B cell (primary cell): ENCODE measurements at regions not wholly inside any gene's neighbourhood (a gene's known extent, or its start where the extent isn't known, plus 50 kb on each side); places are given as distances from the start of the nearest gene placed in this dataset.

Experiments used
- ATAC-seq: fragments of 200-7000 bp; cut with Tn5 transposase; one replicate; pipeline ENCODE4 v1.10.0; 2021; ENCODE audit warnings: low read depth, mild to moderate bottlenecking, moderate number of reproducible peaks, moderate library complexity
- CTCF ChIA-PET: fragments of 350-600 bp; sonication (Branson Sonifier 250); formaldehyde crosslinking; loops from one replicate; lab custom pipeline; 2021; ENCODE audit warnings: antibody characterized with exemption, inconsistent platforms; lab: Charles Lee
- POLR2A ChIA-PET: fragments of 350-600 bp; sonication (Branson Sonifier 250); formaldehyde crosslinking; loops from one replicate; lab custom pipeline; 2021; ENCODE audit warnings: antibody characterized with exemption; lab: Charles Lee
- DNase-seq: peaks from one replicate; pipeline ENCODE4 v3.0.0; 2013
- H2AFZ ChIP-seq: 2 replicates; pipeline ENCODE4 v1.6.1; 2012; ENCODE audit warnings: mild to moderate bottlenecking, low read depth, low read length; ENCODE audit not compliant: insufficient read depth, poor library complexity, severe bottlenecking
- H3K27ac ChIP-seq, 2 donors: 1 replicate in 1 of 2; 2 replicates in 1 of 2; pipeline ENCODE4 v1.5.1; 2012 to 2013; ENCODE audit warnings: low read length in 2 of 2, mild to moderate bottlenecking in 2 of 2, moderate library complexity in 1 of 2
- H3K27me3 ChIP-seq, 4 experiments: fragments of 200-600 bp in 1 of 4; sonication (generic) in 1 of 4; replicated peaks in 1 of 4; 1 replicate in 2 of 4; 2 replicates in 2 of 4; pipeline versions ENCODE4 v1.6.1 to v1.7.0; 2013 to 2016; ENCODE audit warnings: low read length in 3 of 4, mild to moderate bottlenecking in 2 of 4, mixed read lengths in 1 of 4, moderate library complexity in 1 of 4; ENCODE audit not compliant: insufficient read depth in 4 of 4, control insufficient read depth in 3 of 4; ENCODE audit errors: control extremely low read depth in 1 of 4
- H3K36me3 ChIP-seq, 2 experiments: replicated peaks in 1 of 2; 1 replicate in 1 of 2; 2 replicates in 1 of 2; pipeline versions ENCODE4 v1.6.1 to v1.7.1; 2013; ENCODE audit warnings: low read length in 1 of 2; ENCODE audit not compliant: insufficient read depth in 2 of 2, control insufficient read depth in 1 of 2; ENCODE audit errors: control extremely low read depth in 1 of 2, extremely low read depth in 1 of 2
- H3K4me1 ChIP-seq, 2 donors: fragments of 200-600 bp in 1 of 2; sonication (generic) in 1 of 2; 1 replicate in 1 of 2; 2 replicates in 1 of 2; pipeline versions ENCODE4 v1.5.1 to v1.6.1; 2013 to 2017; ENCODE audit warnings: low read length in 2 of 2; ENCODE audit not compliant: control insufficient read depth in 2 of 2, insufficient read depth in 2 of 2
- H3K4me2 ChIP-seq: replicated peaks from 2 replicates; pipeline ENCODE3; 2012; ENCODE audit warnings: mild to moderate bottlenecking, low read depth, low read length; ENCODE audit not compliant: poor library complexity, severe bottlenecking
- H3K4me3 ChIP-seq, 5 experiments: fragments of 200-600 bp in 1 of 5; sonication (generic) in 1 of 5; 1 replicate in 3 of 5; 2 replicates in 2 of 5; pipeline versions ENCODE4 v1.5.1 to v1.7.0; 2011 to 2016; ENCODE audit warnings: low read length in 4 of 5, mild to moderate bottlenecking in 4 of 5, low read depth in 2 of 5, control low read depth in 1 of 5, moderate library complexity in 1 of 5; ENCODE audit not compliant: insufficient read depth in 1 of 5; ENCODE audit errors: control extremely low read depth in 1 of 5, extremely low read depth in 1 of 5
- H3K79me2 ChIP-seq: fragments of 200-600 bp; sonication (generic); one replicate; pipeline ENCODE4 v1.6.0; 2016; ENCODE audit warnings: low read length; ENCODE audit not compliant: control insufficient read depth, insufficient read depth
- H3K9ac ChIP-seq: fragments of 200-600 bp; sonication (generic); 2 replicates; pipeline ENCODE4 v1.6.1; 2017; ENCODE audit warnings: mild to moderate bottlenecking, low read length, moderate library complexity
- H3K9me3 ChIP-seq, 3 donors: one replicate each; pipeline versions ENCODE4 v1.6.1 to v1.7.1; 2013; ENCODE audit warnings: low read length in 2 of 3; ENCODE audit not compliant: control insufficient read depth in 2 of 3, insufficient read depth in 1 of 3; ENCODE audit errors: control extremely low read depth in 1 of 3
- H4K20me1 ChIP-seq: 2 replicates; pipeline ENCODE4 v1.6.0; 2012; ENCODE audit warnings: mild to moderate bottlenecking, low read length; ENCODE audit not compliant: insufficient read depth, control insufficient read depth, poor library complexity, severe bottlenecking
- H3K27ac Mint-ChIP-seq: one replicate; pipeline ENCODE4 v1.8.0; 2021; ENCODE audit warnings: mixed read lengths
- H3K27me3 Mint-ChIP-seq: one replicate; pipeline ENCODE4 v1.8.0; 2021; ENCODE audit warnings: mixed read lengths
- H3K4me1 Mint-ChIP-seq: one replicate; pipeline ENCODE4 v1.8.0; 2021; ENCODE audit warnings: mixed read lengths
- H3K4me3 Mint-ChIP-seq: one replicate; pipeline ENCODE4 v1.8.0; 2021; ENCODE audit warnings: mixed read lengths
- H3K9me3 Mint-ChIP-seq: one replicate; pipeline ENCODE4 v1.8.0; 2022; ENCODE audit warnings: mixed read lengths; ENCODE audit not compliant: insufficient read depth
- EZH2 ChIP-seq: IDR thresholded peaks from 2 replicates; pipeline ENCODE4 v1.6.1; 2012; ENCODE audit warnings: borderline replicate concordance, low read depth, mild to moderate bottlenecking, moderate library complexity, low read length; ENCODE audit not compliant: insufficient read depth, poor library complexity, severe bottlenecking
- WGBS: methylation state at CpG from one replicate; pipeline ENCODE4 v1.1.5; 2013; ENCODE audit warnings: missing lambda C conversion rate; ENCODE audit not compliant: insufficient coverage; 5-methylcytosine and 5-hydroxymethylcytosine counted together
- intact Hi-C: fragments of 100-400 bp; cut with micrococcal nuclease; formaldehyde crosslinking; loops from one replicate; pipeline ENCODE4 v1.10.0; 2022
- TF ChIP-seq, protein P1 (sequence below): fragments of 200-600 bp; IDR thresholded peaks from one replicate; pipeline ENCODE4 v1.8.0; 2022; ENCODE audit warnings: antibody characterized with exemption, mild to moderate bottlenecking

DNA sequence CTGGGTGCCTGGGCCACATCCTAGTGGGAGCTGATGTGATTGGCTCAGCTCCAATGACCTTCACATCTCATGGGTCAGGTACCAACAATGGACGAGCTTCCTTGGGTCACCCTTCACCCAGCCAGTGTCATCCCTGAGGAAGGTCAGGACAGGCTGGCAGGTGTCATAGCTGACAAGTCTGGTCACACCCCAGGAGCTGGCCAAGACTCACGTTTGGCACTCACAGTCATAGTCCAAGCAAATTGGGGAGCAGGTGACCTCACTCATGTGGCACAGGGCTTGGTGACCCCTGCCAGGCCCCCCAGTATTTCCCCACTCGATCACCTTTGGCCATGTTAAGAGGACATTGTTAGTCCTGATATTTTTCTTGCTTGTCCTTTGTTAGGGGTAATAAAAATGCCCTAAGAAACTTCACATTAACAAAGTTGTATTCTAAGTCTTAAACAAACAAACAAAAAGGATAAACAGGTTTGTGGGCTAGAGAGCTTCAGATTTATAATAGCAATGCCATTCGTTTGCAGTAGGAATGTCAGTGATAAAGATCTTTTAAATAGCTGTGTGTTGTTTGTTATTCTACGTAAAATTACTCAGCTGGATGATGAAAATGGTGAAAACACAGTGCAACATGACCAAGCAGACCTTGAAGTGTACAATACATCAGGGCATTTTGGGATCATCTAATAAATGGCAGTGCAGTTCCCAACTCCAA, 79.5 kb upstream of the POMGNT2 start:
- peaks cover 13 to 19% of the 10 kb centered on the region in 2 donors for H3K4me1 ChIP-seq
- ChIA-PET CTCF (no interaction called here), POLR2A (no interaction called here)
- no peaks in the 10 kb centered on the region for H3K9me3 Mint-ChIP-seq
- no peak overlapping the region for H3K27ac ChIP-seq
- intact Hi-C loops, result no loop called here
- no peak overlapping the region for H3K4me3 Mint-ChIP-seq
- no peaks in the 10 kb centered on the region for H3K36me3 ChIP-seq
- no peak for ATAC-seq
- TF ChIP-seq, protein P1, sequence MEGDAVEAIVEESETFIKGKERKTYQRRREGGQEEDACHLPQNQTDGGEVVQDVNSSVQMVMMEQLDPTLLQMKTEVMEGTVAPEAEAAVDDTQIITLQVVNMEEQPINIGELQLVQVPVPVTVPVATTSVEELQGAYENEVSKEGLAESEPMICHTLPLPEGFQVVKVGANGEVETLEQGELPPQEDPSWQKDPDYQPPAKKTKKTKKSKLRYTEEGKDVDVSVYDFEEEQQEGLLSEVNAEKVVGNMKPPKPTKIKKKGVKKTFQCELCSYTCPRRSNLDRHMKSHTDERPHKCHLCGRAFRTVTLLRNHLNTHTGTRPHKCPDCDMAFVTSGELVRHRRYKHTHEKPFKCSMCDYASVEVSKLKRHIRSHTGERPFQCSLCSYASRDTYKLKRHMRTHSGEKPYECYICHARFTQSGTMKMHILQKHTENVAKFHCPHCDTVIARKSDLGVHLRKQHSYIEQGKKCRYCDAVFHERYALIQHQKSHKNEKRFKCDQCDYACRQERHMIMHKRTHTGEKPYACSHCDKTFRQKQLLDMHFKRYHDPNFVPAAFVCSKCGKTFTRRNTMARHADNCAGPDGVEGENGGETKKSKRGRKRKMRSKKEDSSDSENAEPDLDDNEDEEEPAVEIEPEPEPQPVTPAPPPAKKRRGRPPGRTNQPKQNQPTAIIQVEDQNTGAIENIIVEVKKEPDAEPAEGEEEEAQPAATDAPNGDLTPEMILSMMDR, result no peak
- no peak for TF ChIP-seq EZH2
- no peak for DNase-seq
- no peak overlapping the region for H3K27ac Mint-ChIP-seq
- H2AFZ ChIP-seq, result no peak overlapping the region
- no peaks in the 10 kb centered on the region for H3K27me3 ChIP-seq
- H3K9me3 ChIP-seq, result no peaks in the 10 kb centered on the region
- H3K79me2 ChIP-seq, result no peaks in the 10 kb centered on the region
- no peak overlapping the region for H3K4me2 ChIP-seq
- H4K20me1 ChIP-seq, result no peaks in the 10 kb centered on the region
- peaks cover 16% of the 10 kb centered on the region for H3K27me3 Mint-ChIP-seq
- no peak overlapping the region for H3K4me3 ChIP-seq
- 89% methylated on average over 2 of the region's 5 CpGs for WGBS
- H3K9ac ChIP-seq, result no peak overlapping the region
- H3K4me1 Mint-ChIP-seq, result peaks cover 17% of the 10 kb centered on the region

DNA sequence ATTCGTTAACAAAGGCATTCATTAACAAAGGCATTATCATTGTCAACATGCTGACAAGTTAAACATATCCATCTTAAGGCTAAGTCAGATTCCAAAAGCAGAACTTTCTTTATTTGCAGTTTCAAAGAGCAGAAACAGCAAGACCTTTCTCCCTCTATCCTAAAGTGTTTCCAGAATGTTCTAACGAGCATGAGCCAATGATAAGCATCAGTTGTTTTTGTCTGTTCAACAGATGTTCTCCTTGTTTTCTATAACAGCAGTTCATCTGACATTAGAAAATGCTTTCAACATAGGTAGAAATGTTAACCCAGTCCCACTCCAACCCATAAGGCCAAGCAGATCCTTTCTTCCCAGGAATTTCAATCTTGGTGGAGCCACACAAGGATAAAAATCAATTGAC, 77.6 kb upstream of the POMGNT2 start:
- TF ChIP-seq EZH2, result no peak
- TF ChIP-seq, protein P1, result no peak
- no peak overlapping the region for H3K4me3 ChIP-seq
- H3K4me1 ChIP-seq, result peaks cover 29 to 37% of the 10 kb centered on the region in 2 donors
- Mint-ChIP-seq H3K9me3 (no peaks in the 10 kb centered on the region), H3K4me3 (no peak overlapping the region), H3K27me3 (peaks cover 9% of the 10 kb centered on the region), H3K4me1 (peaks cover 36% of the 10 kb centered on the region), H3K27ac (no peak overlapping the region)
- no peak overlapping the region for H3K9ac ChIP-seq
- no peaks in the 10 kb centered on the region for H3K9me3 ChIP-seq
- H3K79me2 ChIP-seq, result no peaks in the 10 kb centered on the region
- H3K36me3 ChIP-seq, result no peaks in the 10 kb centered on the region
- no peaks in the 10 kb centered on the region for H3K27me3 ChIP-seq
- ChIA-PET CTCF (no interaction called here), POLR2A (no interaction called here)
- no peak overlapping the region for H3K27ac ChIP-seq
- WGBS, result no CpG with 5 or more reads among the region's 2 CpGs
- no peak overlapping the region for H3K4me2 ChIP-seq
- no peak for ATAC-seq
- DNase-seq, result no peak
- H4K20me1 ChIP-seq, result no peaks in the 10 kb centered on the region
- intact Hi-C loops, result no loop called here
- H2AFZ ChIP-seq, result no peak overlapping the region
